Medulla oblongata (tissue), 1 donor: ENCODE measurements at regions not wholly inside any gene's neighbourhood (a gene's known extent, or its start where the extent isn't known, plus 50 kb on each side); places are given as distances from the start of the nearest gene placed in this dataset.

Source experiments
- DNase-seq: peaks from one replicate; pipeline ENCODE4 v3.0.0-alpha.2; 2015; ENCODE audit errors: extremely low spot score

DNA sequence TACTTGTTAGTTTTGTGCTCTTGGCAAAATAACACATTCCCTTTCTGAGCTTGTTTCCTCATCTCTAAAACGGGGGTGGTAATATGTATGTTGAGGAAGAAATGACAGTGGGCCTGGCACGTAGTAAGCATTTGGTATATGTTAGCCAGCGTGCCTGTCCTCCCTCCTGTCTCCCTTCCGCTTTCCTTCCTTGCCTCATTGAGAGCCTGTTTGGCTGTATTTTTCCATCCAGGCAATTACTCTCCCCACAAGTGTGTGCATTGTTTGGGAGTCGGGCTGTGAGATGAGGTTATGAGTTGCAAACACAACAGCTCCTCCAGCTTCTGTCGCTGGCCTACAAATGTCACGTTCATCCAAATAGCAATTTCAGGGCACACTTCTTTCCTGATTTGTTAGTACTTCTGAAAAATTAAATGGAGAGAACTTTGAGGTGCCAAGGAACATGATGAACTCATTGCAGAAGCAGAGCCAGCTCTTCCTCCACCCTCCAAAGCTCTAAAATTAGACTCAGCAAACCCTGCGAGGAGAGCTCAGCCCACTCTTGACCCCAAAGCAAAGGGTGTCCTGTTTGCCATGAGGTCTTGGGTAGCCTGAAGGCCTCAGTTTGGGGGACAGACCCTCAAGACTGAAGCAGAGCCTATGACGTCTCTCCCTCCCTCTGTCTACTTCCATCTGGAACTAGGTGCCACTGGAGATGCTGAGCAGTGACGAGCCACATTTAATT lies 50.7 kb upstream of the TOX2 start:
- peak; percentile 21 for DNase-seq

DNA sequence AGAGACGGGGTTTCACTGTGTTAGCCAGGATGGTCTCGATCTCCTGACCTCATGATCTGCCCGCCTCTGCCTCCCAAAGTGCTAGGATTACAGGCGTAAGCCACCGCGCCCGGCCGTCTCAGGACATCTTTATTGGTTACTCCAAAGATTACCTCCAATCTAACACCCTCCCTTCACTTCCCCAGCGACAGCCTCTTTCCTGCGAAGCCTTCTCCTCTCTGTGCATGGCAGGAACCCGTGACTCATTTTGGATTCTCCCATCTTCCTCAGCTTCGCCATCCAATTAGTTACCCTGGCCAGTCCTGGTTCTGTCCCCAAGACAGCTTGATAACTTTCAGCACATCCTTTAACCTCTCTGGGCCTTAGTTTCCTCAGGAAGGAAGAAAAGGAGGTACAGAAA lies 51.3 kb upstream of the TOX2 start:
- no peak for DNase-seq

DNA sequence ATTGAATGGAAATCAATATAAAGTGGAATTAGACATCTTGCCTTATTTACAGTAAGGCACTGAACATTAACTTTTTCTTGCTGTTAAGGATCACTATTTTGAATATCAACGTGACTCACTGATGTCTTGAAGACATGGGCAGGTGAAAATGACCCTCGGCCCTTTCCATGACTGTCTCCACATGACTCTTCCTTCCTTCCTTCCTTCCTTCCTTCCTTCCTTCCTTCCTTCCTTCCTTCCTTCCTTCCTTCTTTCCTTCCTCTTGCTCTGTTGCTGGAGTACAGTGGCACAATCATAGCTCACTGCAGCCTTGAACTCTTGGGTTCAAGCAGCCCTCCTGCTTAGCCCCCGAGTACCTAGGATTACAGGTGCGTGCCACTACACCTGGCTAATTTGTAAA lies 52.2 kb upstream of the TOX2 start:
- DNase-seq: no peak

DNA sequence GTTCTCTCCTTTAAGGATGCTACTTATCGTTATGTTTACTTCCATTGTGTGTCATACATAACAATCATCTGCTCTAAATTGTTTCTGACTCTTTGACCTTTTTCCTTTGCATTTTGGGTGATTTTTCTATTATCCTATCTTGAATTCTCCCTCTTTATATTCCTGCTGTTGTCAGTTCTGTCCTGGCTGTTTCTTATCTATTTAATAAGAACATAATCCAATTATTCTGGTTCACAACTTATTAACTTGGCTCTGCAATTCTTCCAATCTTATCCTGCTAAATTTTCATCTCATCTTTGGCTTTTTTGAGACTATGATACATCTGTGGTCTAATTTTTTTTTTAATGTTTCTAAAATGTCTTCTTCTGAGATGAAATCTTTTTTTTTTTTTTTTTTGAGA lies 54.7 kb upstream of the TOX2 start:
- DNase-seq: no peak

DNA sequence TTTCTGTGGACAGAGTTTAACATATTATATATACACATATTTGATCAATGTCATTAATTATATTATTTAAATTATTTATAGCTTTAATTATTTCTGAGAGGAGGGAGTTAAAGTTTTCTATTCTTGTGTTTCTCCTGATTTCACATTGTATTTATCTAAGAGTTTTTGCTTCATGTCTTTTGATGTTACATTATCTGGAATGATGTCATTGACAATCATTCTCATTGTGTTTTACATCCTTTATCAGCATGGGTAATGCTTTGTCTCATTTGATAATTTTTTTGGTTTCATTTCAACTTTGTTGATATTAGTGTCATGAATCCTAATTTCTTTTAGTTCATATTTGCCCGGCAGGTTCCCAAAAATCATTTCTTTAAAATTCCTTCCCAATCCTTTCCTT lies 56.7 kb upstream of the TOX2 start:
- no peak for DNase-seq

DNA sequence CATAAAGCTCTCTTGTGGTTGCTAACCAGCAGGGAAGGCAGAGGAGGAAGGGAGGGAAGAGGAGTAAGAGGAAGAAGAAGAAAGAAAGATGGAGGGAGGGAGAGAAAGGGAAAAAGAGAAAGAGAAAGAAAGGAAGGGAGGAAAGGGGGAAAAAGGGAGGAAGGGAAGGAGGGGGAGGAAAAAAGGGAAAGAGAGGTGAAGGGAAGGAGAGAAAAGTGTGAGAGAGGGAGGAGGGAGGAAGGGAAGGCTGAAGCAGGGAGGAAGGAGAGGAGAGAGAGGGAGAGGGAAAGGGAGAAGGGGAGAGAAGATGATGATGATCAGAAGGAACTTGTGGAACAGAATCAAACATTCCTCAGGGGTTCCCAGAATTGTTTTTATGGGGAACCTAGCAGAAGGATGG lies 57.5 kb upstream of the TOX2 start:
- DNase-seq: no peak

DNA sequence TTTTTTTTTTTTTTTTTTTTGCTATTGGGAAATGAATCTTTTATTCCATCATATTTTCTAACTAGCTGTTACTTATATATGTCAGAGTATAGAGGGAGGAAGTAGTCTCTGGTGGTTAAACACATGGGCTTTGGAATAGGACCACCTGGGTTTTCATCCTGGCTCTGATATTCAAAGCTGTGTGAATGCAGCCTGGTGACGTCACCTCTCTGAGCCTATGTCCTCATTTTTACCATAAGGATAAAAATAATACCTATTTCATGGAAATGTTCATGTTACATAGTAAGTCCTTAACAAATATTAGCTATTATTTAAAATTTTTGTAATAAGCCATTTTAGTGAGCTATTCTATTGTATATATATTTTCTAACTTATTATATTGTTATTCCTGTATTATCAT lies 58.8 kb upstream of the TOX2 start:
- no peak for DNase-seq

DNA sequence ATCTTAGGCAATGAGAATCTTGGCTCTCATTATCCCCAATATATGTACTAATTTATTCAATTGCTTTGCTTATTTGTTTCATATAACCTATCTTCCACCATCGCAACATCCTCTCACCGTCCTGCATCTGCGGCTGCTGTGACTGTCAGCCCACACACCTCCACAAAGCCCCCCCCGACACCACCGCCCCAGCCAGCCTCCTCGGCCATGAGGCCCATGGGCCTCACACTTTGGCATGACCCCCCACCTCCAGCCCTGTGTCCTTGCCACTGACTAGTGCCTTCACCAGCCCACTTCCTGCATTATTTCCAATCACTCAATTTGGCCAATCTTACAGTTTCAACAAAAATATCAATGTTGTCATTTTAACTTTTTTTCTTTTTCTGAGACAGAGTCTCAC lies 60.7 kb upstream of the TOX2 start:
- DNase-seq: no peak

DNA sequence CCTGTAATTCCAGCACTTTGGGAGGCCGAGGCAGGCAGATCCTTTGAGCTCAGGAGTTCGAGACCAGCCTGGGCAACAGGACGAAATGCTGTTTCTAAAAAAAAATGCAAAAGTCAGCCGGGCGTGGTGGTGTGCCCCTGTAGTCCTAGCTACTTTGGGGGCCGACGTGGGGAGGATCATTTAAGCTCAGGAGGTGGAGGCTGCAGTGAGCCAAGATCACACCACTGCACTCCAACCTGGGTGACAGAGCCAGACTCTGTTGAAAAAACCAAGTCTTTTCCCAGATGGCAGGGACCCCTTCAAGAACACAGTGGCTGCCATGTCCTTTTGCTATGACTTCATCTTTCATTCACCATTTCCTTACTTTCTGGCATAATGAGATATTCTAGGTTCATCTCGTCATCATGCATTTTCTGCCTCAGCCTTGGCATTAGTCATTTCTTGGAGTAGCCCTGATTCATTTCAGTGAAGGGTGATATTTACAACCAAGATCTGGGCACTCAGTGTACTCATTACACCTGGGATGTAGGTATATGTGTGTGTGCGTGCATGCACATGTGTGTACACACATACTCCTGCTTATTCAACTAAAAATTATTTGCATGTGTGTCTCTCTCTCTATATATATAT lies 61.4 kb upstream of the TOX2 start:
- no peak for DNase-seq

DNA sequence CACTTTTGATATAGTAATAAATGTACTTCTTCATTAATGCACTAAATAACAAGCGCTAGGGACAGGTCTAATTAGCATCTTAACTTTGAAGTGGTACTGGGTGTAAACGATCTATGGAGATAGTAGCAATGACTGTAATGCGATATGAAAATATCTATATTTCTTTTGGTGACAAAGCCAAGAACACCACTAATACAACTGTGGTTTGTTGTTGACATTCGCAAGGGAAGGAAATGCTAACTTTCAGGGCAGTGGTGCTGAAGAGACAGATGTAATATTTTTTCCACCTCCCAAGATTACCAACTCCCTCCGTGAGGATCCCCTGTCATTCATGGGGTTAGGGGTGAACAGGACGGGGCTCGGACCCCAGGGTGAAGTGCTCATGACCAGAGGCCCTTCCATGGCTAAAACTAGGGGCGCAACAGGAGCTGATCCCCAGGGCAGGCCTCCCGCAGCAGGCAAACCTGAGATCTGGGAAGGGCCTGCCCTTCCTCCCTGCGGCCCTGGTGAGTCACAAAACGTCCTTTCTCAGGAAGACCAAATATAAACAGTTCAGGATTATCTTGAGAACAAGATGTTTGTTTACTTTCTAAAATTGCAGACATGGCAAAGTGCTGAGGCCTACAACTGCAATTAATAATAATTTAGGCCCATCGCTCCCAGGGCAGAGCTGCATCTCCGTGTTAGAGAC lies 65.0 kb upstream of the TOX2 start:
- no peak for DNase-seq

DNA sequence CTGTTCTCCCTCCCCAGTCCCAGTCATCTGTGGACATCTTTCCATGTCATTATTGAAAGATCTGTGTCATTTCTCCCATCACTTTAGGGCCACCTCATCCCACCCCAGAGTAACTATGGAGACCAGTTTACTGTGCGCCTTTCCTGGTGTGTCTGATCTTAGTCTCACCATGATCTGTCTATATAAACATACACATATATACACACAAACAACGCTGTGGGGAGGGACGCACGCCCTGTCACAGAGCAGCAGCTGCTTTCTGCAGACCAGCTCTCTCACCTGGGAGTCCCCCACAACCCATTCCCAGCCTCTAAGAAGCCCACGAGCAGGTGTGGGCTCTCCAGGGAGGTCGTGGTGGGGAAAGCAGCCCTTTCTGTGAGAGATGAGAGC lies 68.1 kb upstream of the TOX2 start:
- DNase-seq: no peak

DNA sequence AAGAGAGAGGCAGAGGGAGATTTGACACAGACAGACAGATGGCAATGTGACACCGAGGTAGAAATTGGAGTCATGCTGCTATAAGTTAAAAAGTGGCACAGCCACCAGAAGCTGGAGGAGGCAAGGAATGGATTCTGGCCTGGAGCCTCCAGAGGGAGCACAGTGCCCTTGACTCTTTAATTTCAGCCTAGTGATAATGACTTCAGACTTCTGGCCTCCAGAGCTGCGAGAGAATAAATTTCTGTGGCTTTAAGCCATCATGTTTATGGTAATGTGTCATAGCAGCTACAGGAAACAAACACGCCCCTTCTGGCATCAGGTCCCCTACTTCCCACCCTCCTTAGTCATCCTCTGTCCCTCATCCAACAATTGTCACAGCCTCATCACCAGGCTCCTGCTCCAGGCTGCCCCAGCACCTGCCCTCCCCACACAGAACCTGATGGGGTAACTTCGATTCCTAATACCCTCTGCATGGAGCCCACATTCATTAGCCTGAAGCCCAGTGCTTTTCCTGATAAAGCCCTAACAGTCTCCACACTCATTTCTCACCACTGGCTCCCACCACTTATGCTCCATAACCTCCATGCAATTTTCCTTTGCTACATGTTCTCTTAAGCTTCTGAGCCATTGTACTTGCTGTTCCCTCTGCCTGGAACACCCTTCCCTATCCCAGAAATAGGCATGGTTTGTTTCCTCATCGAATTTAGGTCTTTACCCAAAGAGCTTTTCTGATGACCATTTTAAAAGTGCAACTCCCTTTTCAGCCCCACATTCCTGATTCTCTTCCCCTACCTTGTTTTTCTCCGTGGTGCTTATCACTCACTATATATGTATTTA lies 69.7 kb upstream of the TOX2 start:
- no peak for DNase-seq

DNA sequence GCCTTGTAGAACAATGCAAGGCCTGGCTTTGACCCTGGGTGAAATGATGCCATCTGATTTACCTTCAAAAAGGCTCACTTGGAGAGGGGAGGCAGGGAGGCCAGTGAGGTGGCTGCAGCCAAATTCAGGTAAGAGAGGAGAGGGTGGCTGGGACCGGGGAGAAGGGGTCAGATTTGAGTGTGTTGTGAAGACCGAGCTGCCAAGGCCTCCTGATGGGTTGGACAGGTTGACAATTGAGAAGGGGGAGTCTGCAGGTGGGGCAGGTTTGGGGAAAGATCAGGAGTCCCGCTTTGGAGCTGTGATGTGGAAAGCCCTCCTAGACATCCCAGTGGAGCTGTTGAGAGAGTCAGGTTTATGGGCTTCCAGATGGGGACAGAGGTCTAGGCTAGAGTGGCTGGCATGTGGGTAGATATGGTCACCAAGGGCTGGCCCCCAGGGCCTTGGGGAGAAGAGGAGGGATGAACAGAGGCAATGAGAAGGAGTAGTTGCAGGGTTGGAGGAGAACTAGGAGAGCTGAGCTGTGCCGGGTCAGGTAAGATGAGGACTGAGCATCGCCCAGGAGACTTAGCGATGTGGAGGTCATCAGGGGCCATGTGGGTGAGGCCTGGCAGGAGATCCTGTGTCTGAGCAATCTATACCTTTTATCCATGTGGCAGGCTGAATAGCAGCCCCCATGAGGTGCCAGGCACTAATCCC lies 70.5 kb upstream of the TOX2 start:
- no peak for DNase-seq

DNA sequence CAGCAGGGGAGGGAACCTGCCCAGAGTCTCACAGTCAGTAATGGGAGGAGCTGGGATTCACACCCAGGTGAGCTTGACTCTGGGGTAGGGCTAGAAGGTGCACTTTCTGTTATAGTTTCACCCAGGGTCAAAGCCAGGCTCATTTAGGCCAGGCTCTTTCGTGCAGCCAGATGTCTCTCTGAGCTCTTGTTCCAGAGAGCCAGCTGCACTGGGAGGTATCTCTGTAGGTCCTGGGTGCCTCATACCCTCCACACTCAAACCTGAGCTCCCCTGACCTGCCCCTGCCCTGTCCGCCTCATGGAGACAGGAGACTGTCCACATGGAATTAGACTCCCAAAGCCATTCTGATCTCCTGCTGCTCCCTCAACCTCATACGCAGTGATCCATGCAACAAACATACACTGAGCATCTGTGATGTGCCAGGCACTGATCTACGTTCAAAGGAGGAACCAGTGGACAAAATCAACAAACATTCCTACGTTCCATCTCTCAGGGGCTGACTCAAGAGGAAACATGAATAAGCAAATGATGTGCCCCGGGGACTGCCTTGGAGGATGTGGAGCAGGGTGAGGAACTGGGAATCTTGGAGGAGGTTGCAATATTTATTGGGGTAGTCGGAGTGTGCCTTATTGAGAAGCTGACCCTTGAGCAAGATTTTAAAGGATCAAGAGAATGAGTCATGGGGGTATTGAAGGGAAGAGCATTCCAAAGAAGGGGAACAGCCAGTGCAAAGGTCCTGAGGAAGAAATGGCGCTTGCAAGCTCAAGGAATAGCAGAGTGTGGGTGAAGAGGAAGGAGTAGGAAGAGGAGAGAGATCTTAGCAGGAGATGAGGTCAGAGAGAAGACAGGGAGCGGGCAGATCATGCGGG lies 71.3 kb upstream of the TOX2 start:
- DNase-seq: no peak

DNA sequence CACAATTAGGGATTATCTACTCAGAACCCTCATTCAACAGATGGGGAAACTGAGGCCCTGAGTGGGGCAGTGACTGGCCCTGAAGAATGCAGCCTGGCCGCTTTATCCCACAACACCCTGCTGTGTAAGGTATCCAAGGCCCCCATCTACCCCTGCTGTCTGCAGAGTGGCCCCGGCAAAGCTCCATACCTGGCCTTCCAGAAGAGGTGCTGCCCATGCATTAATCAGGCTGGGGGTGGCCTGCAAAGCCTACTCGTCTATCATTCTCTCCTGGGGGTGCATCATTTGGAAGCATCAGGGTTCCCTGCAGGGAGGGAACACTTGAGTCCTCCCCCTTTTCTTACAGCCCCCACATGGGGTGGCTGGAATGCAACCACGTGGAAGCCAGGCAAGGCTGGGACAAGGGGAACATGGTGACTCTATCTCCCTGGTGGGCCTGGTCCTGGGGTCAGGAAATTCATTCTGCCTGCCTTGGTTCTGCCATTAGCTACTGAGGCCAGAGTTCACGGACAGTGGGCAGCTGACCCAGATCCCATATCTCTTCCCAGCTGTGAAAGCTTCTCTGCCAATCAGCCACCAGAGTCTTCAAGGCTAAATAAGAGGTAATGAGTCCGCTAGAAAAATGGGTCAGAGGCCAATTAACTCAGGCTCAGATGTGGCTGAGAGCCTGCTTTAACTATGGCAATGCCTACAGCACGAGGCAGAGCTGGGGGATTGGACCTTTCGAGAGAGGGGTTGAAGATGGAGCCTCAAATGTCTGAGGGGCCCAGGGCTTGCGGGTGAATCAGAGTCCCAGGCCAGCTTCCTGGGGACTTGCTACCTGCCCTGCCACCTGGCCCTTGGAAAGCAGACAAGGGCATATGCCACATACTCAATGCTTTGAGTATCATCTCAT lies 72.3 kb upstream of the TOX2 start:
- no peak for DNase-seq

DNA sequence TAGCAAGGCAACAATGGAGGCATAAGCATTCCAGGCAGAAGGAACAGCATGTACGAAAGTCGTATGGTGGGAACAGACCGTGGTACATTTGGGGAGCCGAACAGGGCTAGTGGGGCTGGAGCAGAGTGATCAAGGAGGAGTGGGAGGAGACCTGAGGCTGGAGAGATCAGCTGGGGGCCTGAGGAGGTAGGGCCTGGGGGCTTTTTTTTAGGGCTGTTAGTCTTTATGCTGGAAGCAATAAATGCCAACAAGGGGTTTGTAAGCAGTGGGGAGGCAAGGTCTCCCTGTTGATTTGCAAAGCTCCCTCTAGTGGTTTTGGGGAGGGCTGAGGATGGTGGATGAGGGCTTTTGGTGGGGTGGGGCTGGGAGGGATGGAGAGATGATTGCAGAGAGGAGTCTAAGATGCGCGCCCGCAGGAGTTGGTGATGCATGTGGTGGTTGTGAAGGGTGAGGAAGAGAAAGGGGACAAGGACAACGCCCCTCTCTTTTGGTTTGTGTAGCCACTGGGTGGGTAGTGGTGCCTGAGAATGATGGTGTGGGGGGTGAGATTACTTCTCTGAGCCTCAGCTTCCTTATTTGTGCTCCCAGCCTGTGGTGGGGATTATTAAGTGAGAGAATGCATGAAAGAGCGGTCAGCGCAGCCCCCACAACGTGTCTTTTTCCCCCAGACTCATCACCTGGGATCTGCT lies 74.1 kb upstream of the TOX2 start:
- DNase-seq: no peak

DNA sequence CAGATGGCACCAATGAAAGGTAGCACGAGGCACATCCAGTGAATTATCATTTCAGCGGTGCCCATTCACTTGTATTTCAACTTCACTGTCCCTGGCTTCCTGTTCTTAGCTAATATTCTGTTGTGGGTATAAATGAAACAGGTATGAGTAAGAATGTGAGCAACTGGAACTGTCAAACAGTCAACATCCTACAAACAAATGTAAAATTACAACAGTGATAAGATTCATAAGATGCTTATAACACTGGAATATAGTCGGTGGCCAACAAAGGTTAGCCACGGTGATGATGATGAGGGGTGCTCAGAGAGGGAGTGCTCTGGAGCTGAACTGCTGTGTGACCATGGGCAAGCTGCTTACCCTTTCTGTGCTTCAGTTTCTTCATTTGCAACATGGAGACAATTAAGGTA lies 74.9 kb upstream of the TOX2 start:
- no peak for DNase-seq

DNA sequence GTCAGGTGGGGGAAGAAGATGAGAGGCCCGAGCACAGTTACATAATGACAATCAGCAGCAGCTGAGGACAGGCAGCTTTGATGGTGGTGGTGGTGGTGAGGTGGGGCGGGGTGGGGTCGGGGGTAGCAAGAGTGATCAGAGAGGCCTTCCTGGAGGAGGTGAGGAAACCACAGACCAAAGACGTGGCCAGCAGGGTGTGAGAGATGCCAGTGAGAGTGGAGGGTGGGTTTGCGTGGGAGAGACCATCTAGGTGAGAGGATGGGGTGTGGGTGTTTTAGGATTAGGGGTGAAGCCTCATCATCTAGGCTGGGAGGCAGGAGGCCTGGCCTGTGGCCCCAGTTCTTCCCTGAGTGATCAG lies 76.0 kb upstream of the TOX2 start:
- DNase-seq: no peak
